ENCODE measurements at regions not wholly inside any gene's neighbourhood (a gene's known extent, or its start where the extent isn't known, plus 50 kb on each side); places are given as distances from the start of the nearest gene placed in this dataset.
"Not testable (repeated sequence)": the region's sequence is repeated elsewhere in the genome, so short reads cannot be mapped to it uniquely, and the experiment has no call there.

GRCh38 chrX:437661-438390 is 51.1 kb upstream of the PPP2R3B start:
- no peak for DNase-seq (ENCODE audit: low read depth)

GRCh38 chrX:439241-439640 is 52.5 kb upstream of the PPP2R3B start:
- no peak for DNase-seq (ENCODE audit: low read depth)

GRCh38 chrX:439719-440118 is 53.0 kb upstream of the PPP2R3B start:
- DNase-seq (ENCODE audit: low read depth), result no peak

GRCh38 chrX:440636-441035 is 53.9 kb upstream of the PPP2R3B start:
- DNase-seq (ENCODE audit: low read depth), result no peak

GRCh38 chrX:443536-444210 is 57.0 kb upstream of the PPP2R3B start:
- no peak for DNase-seq (ENCODE audit: low read depth)

- DNase-seq (ENCODE audit: low read depth), result no peak
Measured at GRCh38 chrX:444305-444704, 57.6 kb upstream of the PPP2R3B start.

- DNase-seq (ENCODE audit: low read depth), result no peak
Measured at GRCh38 chrX:445727-446126, 59.0 kb upstream of the PPP2R3B start.

GRCh38 chrX:446245-446644 is 59.5 kb upstream of the PPP2R3B start:
- no peak for DNase-seq (ENCODE audit: low read depth)

- DNase-seq (ENCODE audit: low read depth), result no peak
Measured at GRCh38 chrX:447052-447451, 60.3 kb upstream of the PPP2R3B start.

GRCh38 chrX:451750-452149 is 65.0 kb upstream of the PPP2R3B start:
- DNase-seq (ENCODE audit: low read depth), result not testable (repeated sequence)

- DNase-seq (ENCODE audit: low read depth), result no peak
Measured at GRCh38 chrX:452598-452997, 65.9 kb upstream of the PPP2R3B start.

- DNase-seq (ENCODE audit: low read depth), result not testable (repeated sequence)
Measured at GRCh38 chrX:454514-454913, 67.8 kb upstream of the PPP2R3B start.

GRCh38 chrX:455199-455598 is 68.5 kb upstream of the PPP2R3B start:
- no peak for DNase-seq (ENCODE audit: low read depth)

- DNase-seq (ENCODE audit: low read depth), result no peak
Measured at GRCh38 chrX:455673-456072, 69.0 kb upstream of the PPP2R3B start.

- no peak for DNase-seq (ENCODE audit: low read depth)
Measured at GRCh38 chrX:456146-456545, 69.4 kb upstream of the PPP2R3B start.

GRCh38 chrX:456551-457291 is 70.0 kb upstream of the PPP2R3B start:
- no peak for DNase-seq (ENCODE audit: low read depth)

GRCh38 chrX:457292-457679 is 70.6 kb upstream of the PPP2R3B start:
- DNase-seq (ENCODE audit: low read depth), result no peak

- DNase-seq (ENCODE audit: low read depth), result no peak
Measured at GRCh38 chrX:458631-459061, 71.9 kb upstream of the PPP2R3B start.

- no peak for DNase-seq (ENCODE audit: low read depth)
Measured at GRCh38 chrX:459611-460010, 72.9 kb upstream of the PPP2R3B start.

GRCh38 chrX:460116-460515 is 73.4 kb upstream of the PPP2R3B start:
- DNase-seq (ENCODE audit: low read depth), result no peak

GRCh38 chrX:460823-461640 is 74.3 kb upstream of the PPP2R3B start:
- DNase-seq (ENCODE audit: low read depth), result no peak

GRCh38 chrX:462853-463252 is 76.1 kb upstream of the PPP2R3B start:
- DNase-seq (ENCODE audit: low read depth), result no peak
